ENCODE measurements at regions not wholly inside any gene's neighbourhood (a gene's known extent, or its start where the extent isn't known, plus 50 kb on each side); places are given as distances from the start of the nearest gene placed in this dataset.

GRCh38 chr2:221851531-221852045 lies 279.5 kb upstream of the EPHA4 start:
- no peak for TF ChIP-seq CTCF (conservative IDR thresholded peaks at IDR 0.05 in 1 of 2, IDR thresholded peaks at IDR 0.05 in 1 of 2; ENCODE audit: low read depth in 1 of 2, low read length in 2 of 2)
- TF ChIP-seq EZH2 (IDR thresholded peaks at IDR 0.05; ENCODE audit: low read length, missing control alignments) = no peak
